ENCODE measurements at regions not wholly inside any gene's neighbourhood (a gene's known extent, or its start where the extent isn't known, plus 50 kb on each side); places are given as distances from the start of the nearest gene placed in this dataset.
A peak's percentile ranks its signal among the peaks of the same experiment; 100 is the strongest.

GRCh38 chr1:56069824-56070223 lies 509.5 kb downstream of the PLPP3 start:
- Histone ChIP-seq H3K4me1 (ENCODE audit: control insufficient read depth, extremely low read depth, insufficient read depth, low read length) (peaks cover 10% of the 10 kb centered on the region), H3K4me2 (ENCODE audit: extremely low read depth, insufficient read depth, low read length) (no peak overlapping the region), H3K27ac (ENCODE audit: insufficient read depth, low read length) (no peak overlapping the region)

GRCh38 chr1:56068908-56069307 lies 510.5 kb downstream of the PLPP3 start:
- H3K4me1 ChIP-seq (ENCODE audit: control insufficient read depth, extremely low read depth, insufficient read depth, low read length), result peaks cover 7% of the 10 kb centered on the region

More at GRCh38 chr1:56069824-56070223, 509.5 kb downstream of the PLPP3 start:
- Histone ChIP-seq H3K79me2 (ENCODE audit: control insufficient read depth, insufficient read depth, low read length) (no peaks in the 10 kb centered on the region), H2AFZ (ENCODE audit: low read length) (no peak overlapping the region), H3K9me3 (ENCODE audit: control insufficient read depth, insufficient read depth, low read depth, low read length) (no peaks in the 10 kb centered on the region), H3K9ac (ENCODE audit: insufficient read depth, low read length) (no peak overlapping the region), H3K4me3 (replicated peaks in 1 of 4; ENCODE audit: control extremely low read depth in 1 of 4, insufficient read depth in 1 of 4, low read depth in 3 of 4, low read length in 4 of 4) (no peak overlapping the region), H3K36me3 (ENCODE audit: control insufficient read depth, insufficient read depth, low read length) (no peaks in the 10 kb centered on the region), H3K27me3 (ENCODE audit: control insufficient read depth, insufficient read depth, low read length) (no peaks in the 10 kb centered on the region), H4K20me1 (ENCODE audit: control insufficient read depth, extremely low read depth, insufficient read depth, low read length) (no peaks in the 10 kb centered on the region)
- no peak for DNase-seq (ENCODE audit: low read depth in 2 of 2)
- no peak for TF ChIP-seq EZH2 (IDR thresholded peaks at IDR 0.05; ENCODE audit: low read length, missing control alignments)
- TF ChIP-seq CTCF (conservative IDR thresholded peaks at IDR 0.05 in 1 of 2, IDR thresholded peaks at IDR 0.05 in 1 of 2; ENCODE audit: low read depth in 1 of 2, low read length in 2 of 2), result peak in 1 of 2 donors; percentile 8

GRCh38 chr1:56068210-56068609 lies 511.2 kb downstream of the PLPP3 start:
- Histone ChIP-seq H3K4me1 (ENCODE audit: control insufficient read depth, extremely low read depth, insufficient read depth, low read length) (peaks cover 7% of the 10 kb centered on the region), H3K36me3 (ENCODE audit: control insufficient read depth, insufficient read depth, low read length) (no peaks in the 10 kb centered on the region), H2AFZ (ENCODE audit: low read length) (no peak overlapping the region), H3K27ac (ENCODE audit: insufficient read depth, low read length) (no peak overlapping the region), H3K4me2 (ENCODE audit: extremely low read depth, insufficient read depth, low read length) (no peak overlapping the region), H3K9ac (ENCODE audit: insufficient read depth, low read length) (no peak overlapping the region), H3K9me3 (ENCODE audit: control insufficient read depth, insufficient read depth, low read depth, low read length) (no peaks in the 10 kb centered on the region), H3K79me2 (ENCODE audit: control insufficient read depth, insufficient read depth, low read length) (no peaks in the 10 kb centered on the region), H3K27me3 (ENCODE audit: control insufficient read depth, insufficient read depth, low read length) (no peaks in the 10 kb centered on the region), H3K4me3 (replicated peaks in 1 of 4; ENCODE audit: control extremely low read depth in 1 of 4, insufficient read depth in 1 of 4, low read depth in 3 of 4, low read length in 4 of 4) (no peak overlapping the region), H4K20me1 (ENCODE audit: control insufficient read depth, extremely low read depth, insufficient read depth, low read length) (no peaks in the 10 kb centered on the region)
- TF ChIP-seq EZH2 (IDR thresholded peaks at IDR 0.05; ENCODE audit: low read length, missing control alignments) (no peak), CTCF (conservative IDR thresholded peaks at IDR 0.05 in 1 of 2, IDR thresholded peaks at IDR 0.05 in 1 of 2; ENCODE audit: low read depth in 1 of 2, low read length in 2 of 2) (no peak)
- peak in 1 of 2 donors; percentile 54 for DNase-seq (ENCODE audit: low read depth in 2 of 2)

More at GRCh38 chr1:56068908-56069307, 510.5 kb downstream of the PLPP3 start:
- H3K79me2 ChIP-seq (ENCODE audit: control insufficient read depth, insufficient read depth, low read length), result no peaks in the 10 kb centered on the region
- H2AFZ ChIP-seq (ENCODE audit: low read length), result no peak overlapping the region
- peak in 1 of 2 donors; percentile 72 for DNase-seq (ENCODE audit: low read depth in 2 of 2)
- H3K9ac ChIP-seq (ENCODE audit: insufficient read depth, low read length), result no peak overlapping the region
- no peak overlapping the region for H3K27ac ChIP-seq (ENCODE audit: insufficient read depth, low read length)
- TF ChIP-seq CTCF (conservative IDR thresholded peaks at IDR 0.05 in 1 of 2, IDR thresholded peaks at IDR 0.05 in 1 of 2; ENCODE audit: low read depth in 1 of 2, low read length in 2 of 2), result no peak
- no peak for TF ChIP-seq EZH2 (IDR thresholded peaks at IDR 0.05; ENCODE audit: low read length, missing control alignments)
- no peaks in the 10 kb centered on the region for H3K27me3 ChIP-seq (ENCODE audit: control insufficient read depth, insufficient read depth, low read length)
- H3K4me2 ChIP-seq (ENCODE audit: extremely low read depth, insufficient read depth, low read length), result no peak overlapping the region
- no peaks in the 10 kb centered on the region for H4K20me1 ChIP-seq (ENCODE audit: control insufficient read depth, extremely low read depth, insufficient read depth, low read length)
- H3K4me3 ChIP-seq (replicated peaks in 1 of 4; ENCODE audit: control extremely low read depth in 1 of 4, insufficient read depth in 1 of 4, low read depth in 3 of 4, low read length in 4 of 4), result no peak overlapping the region
- H3K36me3 ChIP-seq (ENCODE audit: control insufficient read depth, insufficient read depth, low read length), result no peaks in the 10 kb centered on the region
- no peaks in the 10 kb centered on the region for H3K9me3 ChIP-seq (ENCODE audit: control insufficient read depth, insufficient read depth, low read depth, low read length)
